LNCaP clone FGC (cell line): ENCODE measurements at regions not wholly inside any gene's neighbourhood (a gene's known extent, or its start where the extent isn't known, plus 50 kb on each side); places are given as distances from the start of the nearest gene placed in this dataset.
"Not testable (repeated sequence)": the region's sequence is repeated elsewhere in the genome, so short reads cannot be mapped to it uniquely, and the experiment has no call there.

Experiments used
- DNase-seq: peaks from one replicate; pipeline ENCODE4 v3.0.0-alpha.2; 2011; ENCODE audit warnings: low read depth
- H3K4me3 ChIP-seq: 2 replicates; pipeline ENCODE4 v1.5.1; 2011; ENCODE audit warnings: mild to moderate bottlenecking, low read depth, low read length, control low read depth
- CTCF ChIP-seq: IDR thresholded peaks from 2 replicates; pipeline ENCODE4 v1.5.1; 2012; ENCODE audit warnings: mild to moderate bottlenecking; ENCODE audit not compliant: control insufficient read depth, insufficient read depth; ENCODE audit errors: extremely low read depth

GRCh38 chr18:37847544-37847943 is 281.9 kb upstream of the CELF4 start:
- no peak overlapping the region for H3K4me3 ChIP-seq
- TF ChIP-seq CTCF = no peak
- no peak for DNase-seq

- TF ChIP-seq CTCF = no peak
- H3K4me3 ChIP-seq = no peak overlapping the region
- DNase-seq = no peak
Observed at GRCh38 chr18:37846996-37847395, 281.4 kb upstream of the CELF4 start.

GRCh38 chr18:37845498-37845897 is 279.9 kb upstream of the CELF4 start:
- no peak for TF ChIP-seq CTCF
- DNase-seq = no peak
- H3K4me3 ChIP-seq = no peak overlapping the region

GRCh38 chr18:37844209-37844970 is 278.8 kb upstream of the CELF4 start:
- TF ChIP-seq CTCF = no peak
- no peak for DNase-seq
- H3K4me3 ChIP-seq = no peak overlapping the region

GRCh38 chr18:37838083-37838482 is 272.5 kb upstream of the CELF4 start:
- H3K4me3 ChIP-seq = no peak overlapping the region
- DNase-seq = no peak
- no peak for TF ChIP-seq CTCF

- no peak for TF ChIP-seq CTCF
Observed at GRCh38 chr18:37836071-37836970, 270.7 kb upstream of the CELF4 start.

GRCh38 chr18:37832010-37832695 is 266.6 kb upstream of the CELF4 start:
- not testable (repeated sequence) for H3K4me3 ChIP-seq, DNase-seq

More at GRCh38 chr18:37836071-37836970, 270.7 kb upstream of the CELF4 start:
- no peak overlapping the region for H3K4me3 ChIP-seq
- DNase-seq = no peak
